ENCODE measurements at regions not wholly inside any gene's neighbourhood (a gene's known extent, or its start where the extent isn't known, plus 50 kb on each side); places are given as distances from the start of the nearest gene placed in this dataset.
"Not testable (repeated sequence)": the region's sequence is repeated elsewhere in the genome, so short reads cannot be mapped to it uniquely, and the experiment has no call there.

DNA sequence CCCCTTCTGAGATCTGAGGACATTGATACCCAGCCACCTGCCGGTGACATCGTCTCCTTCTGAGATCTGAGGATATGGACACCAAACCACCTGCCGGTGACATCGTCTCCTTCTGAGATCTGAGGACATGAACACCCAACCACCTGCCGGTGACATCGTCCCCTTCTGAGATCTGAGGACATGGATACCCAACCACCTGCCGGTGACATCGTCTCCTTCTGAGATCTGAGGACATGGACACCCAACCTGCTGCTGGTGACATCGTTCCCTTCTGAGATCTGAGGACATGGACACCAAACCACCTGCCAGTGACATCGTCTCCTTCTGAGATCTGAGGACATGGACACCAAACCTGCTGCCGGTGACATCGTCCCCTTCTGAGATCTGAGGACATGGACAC is 396.1 kb upstream of the TNRC6C start:
- not testable (repeated sequence) for DNase-seq

DNA sequence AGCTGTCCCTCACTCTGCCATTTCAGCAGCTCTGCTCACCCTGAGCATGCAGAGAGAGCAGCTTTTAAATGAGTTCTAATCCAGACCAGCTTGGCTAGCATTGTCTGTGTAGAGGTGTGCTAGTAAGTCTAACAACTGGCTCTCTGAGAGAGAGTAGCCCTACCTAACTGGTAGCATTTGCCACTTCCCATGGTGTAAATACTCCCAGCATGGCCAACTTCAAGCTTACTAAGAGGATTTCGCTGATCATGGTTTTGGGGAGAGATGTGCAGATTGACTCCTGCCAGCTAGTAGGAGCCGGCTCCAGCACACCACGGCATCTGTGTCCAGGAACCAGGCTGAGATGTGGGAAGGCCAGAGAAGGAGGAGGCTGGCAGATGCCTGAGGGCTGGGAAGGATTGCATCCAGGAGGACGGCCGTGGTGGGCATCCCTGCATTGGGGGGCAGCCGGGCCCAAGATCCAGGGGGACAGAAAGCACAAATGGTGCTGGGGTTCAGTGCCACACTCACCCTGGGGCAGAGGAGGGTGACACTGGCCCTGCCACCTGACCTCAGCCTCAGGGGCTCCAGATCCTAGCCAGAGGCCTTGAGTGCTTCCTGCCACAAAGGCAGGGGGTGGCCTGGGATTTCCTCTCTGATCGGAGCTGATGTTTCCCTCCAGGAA is 394.9 kb upstream of the TNRC6C start:
- no peak for DNase-seq

DNA sequence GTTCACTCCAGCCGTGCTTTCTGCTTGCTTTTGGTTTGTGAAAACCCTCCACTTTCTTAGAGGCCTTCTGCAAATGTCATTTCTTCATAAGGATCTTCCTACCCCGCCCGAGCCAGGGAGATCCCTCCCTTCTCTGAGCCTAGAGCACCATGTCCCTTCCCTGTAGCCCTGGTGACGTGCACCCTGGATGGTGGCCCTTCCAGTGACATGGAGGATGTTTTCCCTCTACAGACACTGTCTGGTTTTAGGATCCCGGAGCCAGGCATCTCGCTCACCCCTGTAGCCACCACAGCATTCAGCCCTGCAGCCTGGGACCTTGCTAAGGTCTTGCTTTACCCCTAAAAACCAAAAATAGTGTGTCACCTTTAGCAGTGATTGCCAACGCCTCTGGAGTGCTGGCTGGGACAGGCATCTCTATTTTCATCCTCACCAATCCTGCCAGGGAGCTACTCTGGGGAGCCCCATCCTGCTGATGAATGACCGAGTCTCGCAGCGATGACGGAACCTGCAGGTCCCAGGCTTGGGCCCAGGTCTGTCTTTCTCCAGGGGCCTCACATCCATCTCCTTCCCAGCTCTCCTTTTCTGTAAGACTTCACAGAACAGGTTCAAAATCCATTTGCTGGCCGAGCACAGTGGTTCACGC is 394.1 kb upstream of the TNRC6C start:
- no peak for DNase-seq

DNA sequence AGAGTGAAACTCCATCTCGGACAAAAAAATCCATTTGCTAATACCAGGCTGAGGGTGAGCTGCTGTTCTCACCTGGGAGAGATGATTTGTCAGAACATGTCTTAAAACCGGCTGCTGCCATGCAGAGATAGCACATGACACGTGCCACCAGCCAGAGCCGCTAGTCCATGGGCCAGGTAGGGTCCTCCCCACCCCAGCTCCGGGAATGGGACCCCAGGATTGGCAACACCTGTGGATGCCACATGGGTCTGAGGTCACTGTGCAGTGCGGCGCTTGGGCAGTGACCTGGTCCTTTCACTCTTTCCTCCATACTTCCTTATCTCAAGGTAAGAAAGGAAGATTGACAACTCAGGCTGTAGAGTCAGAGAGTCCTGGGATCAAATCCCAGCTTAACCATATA is 393.3 kb upstream of the TNRC6C start:
- no peak for DNase-seq

DNA sequence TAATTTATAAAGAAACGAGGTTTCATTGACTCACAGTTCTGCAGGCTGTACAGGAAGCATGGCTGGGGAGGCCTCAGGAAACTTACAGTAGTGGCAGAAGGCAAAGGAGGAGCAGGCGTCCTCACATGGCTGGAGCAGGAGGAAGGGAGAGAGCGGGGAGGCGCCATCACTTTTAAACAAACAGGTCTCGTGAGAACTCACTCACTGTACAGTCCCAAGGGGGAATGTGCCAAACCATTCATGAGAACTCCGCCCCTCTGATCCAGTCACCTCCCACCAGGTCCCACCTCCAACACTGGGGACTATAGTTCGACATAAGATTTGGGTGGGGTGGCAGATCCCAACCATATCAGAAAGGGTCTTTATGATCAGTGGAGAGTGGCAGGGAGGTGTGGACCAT is 392.4 kb upstream of the TNRC6C start:
- DNase-seq = no peak

DNA sequence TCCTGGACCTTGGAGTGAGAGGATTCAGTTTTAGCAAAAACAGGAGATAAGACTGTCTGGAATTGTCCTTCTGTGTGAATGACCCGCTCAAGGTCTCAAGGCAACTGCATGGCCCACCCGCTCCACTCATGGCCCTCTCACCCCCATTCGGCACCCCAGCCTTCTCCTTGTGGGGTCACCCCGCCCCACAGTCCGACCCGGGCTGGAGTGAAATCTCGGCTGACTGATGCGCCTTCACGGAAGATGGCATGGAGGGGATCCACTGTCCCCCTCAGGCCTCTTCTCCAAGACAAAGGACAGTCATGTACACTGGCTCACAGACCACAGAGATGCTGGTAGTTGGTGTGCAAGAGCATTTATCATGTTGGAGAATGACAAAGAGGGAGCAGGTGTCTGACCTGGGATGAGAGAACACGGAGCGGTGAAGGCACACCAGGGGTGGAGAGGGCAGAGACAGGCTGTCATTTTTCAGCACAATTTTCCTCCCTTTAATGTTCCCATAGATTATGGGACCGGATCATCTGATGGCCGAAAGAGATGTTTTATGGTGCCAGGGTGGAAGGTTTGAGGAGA is 391.9 kb upstream of the TNRC6C start:
- no peak for DNase-seq

DNA sequence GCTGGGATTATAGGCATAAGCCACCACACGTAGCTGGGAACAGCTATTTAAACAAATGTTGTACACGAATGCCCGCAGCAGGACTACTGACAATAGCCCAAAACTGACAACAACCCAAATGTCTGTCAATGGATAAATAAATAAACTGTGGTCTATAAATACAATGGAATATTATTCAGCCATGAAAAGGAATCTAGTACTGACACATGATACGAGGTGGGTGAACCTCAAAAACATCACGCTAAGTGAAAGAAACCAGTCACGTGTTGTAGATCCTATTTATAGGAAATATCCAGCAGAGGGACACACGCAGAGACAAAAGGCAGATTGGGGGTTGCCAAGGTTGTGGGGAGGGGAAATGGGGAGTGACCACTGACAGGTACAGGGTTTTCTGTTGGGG is 390.0 kb upstream of the TNRC6C start:
- DNase-seq = no peak

DNA sequence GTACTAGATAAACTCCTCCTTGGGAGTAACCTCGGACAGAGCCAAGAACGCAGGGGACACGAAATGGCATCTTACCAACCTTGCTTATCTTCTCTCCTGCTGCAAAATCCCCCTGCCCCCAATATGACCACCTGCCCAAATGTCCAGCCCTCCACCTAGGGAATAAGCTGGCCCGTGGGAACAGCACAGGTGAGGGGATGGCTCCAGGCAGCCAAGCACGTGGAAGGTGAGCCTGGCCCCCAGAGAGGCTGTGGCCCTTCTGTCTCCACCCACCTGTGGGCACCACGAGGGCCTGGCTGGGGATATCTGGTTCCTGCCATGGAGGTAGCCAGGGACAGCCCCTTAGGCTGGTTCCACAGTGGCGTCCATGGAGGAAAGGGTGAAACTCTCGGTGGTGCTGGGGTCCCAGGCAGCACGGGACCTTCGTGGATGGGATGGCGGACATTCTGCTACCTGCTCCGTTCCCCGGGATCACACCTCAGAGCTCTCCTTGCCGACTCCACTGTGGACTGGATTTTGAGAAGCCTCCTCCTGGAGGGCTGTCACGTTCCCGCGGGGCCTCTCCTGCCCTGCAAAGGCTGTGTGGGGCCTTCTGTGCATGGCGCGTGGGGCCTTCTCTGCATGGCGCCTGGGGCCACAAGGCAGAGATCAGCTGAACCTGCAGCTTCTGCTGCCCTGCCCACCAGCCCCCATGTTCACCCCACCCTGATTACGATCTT is 388.5 kb upstream of the TNRC6C start:
- no peak for DNase-seq

DNA sequence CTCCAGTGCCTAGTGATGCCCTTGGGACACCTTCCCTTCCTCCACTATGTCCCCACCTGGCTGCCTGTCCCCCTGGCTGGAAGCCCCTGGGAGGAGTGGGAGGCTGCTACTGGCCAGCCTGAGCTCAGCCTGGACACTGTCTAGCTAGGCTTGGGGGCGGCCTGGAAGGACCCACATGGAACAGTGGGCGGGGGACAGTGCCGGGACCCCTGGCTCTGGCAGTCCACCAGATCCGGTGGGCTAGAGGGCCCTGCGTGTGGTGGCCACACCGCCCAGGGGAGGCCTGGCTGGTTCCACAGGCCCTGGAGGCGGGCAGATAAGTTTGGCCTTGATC is 388.0 kb upstream of the TNRC6C start:
- no peak for DNase-seq

DNA sequence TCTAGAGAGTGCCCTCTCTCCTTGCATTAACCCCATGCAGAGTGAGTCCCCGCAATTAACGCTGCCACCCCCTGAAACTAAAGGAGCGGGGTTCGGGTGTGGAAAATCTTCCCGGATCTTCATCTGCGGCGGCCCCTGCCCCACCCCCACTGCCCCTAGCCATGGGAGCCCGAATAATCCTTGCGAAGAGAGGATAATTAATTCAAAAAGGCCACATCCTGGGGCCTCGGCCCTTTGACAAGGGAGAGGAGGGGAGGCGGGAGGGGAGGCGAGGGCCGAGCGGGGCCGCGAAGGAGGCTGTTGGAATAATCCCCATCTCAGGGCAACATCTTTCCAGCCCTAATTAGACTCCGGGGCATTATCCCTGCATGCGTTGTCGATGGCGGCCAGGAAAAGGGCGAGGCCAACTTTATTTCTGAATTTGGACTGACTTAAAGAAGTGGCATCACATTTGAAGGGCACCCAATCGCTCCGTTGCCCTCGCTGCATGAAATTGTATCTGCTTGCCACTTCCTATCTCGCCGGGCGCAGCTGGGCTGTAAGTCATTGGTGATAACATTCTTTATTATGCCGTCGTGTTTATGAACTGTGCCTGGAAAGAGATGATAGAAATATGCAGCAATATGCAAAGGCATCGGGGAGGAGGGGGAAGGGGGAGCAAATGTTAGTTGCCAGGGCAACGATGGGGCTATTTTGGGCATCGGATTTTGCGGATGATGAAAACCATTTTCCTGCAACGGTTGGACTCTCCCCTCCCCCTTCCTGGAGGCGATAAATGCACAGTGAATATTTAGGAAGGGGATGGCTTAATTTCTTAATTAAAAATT is 387.1 kb upstream of the TNRC6C start:
- no peak for DNase-seq

DNA sequence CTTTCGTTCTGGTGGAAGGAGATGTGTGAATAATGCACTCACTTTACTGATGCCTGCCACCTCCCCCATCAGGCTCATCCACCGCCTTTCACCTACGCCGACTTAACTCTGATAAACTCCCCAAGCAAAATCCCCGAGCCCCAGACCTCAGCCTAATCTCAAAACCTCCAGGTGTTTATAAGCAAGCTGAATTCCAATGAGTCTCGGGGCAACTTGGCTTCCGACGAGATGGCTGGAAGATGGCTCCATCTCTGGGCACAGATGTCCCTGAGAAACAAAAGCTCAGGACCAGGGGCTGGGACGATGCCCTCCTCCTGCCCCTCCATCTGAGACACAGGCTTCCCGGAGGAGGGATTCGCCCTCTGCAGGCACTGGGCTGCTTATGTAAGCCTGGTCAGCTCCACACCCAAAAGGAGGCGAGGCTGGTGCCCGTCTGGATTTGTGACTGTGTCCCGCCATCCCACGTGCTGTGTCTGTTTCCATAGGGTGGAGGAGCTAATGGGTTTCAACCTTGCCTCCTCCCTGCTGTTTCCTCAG is 386.4 kb upstream of the TNRC6C start:
- no peak for DNase-seq

DNA sequence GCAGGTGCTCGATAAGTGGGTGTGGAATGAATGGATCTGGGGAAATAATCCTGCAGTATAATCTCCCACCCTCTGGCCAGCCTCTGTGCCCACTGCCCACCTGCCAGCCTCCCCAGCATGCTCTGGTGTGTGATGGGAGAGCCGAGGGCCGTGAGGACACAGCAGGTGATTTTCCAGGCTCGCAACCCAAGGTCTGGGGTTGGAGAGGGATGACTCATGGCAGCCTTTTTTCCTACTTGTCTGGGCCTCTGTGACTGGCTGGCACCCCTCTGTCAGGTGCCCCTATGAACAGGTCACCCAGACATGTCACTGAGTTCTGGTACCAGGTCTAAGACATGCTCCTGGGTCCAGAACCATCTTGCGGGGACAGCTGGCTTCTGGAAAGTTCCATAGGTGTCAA is 385.7 kb upstream of the TNRC6C start:
- DNase-seq = no peak

DNA sequence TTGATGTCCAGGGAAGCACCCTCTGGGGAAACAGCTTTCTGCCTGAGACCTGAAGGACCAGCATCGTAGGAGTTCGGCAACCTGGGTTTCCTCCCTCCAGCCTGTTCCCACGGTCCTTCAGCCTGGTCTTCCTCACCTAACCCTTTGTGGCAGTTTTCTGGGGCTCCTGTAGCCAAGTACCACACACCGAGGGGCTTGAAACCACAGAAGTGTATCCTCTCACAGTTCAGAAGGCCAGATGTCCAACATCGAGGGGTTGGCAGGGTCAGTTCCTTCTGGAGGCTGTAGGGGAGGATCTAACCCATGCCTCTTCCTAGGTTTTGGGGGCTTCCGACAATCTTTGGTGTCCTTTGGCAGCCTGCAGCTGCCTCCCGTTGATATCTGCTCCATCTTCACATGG is 381.0 kb upstream of the TNRC6C start:
- no peak for DNase-seq

DNA sequence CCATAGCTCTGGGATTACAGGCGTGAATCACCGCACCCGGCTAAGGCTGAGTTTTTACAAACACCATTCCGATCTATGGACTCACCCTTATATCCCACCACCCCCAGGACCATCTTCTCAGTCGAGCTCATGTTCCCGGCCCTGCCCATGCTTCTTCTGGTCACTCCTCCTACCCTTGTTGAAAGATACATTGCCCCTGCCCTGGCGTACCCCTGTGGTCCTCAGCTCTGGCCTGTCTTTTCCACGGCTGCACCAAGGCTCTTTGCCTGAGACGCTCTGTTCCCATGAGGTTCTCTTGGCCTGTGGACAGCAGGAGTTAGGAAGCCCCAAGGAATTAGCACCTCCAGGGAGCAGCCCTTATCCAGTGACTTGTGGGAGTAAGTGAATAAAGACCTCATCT is 379.4 kb upstream of the TNRC6C start:
- DNase-seq = no peak

DNA sequence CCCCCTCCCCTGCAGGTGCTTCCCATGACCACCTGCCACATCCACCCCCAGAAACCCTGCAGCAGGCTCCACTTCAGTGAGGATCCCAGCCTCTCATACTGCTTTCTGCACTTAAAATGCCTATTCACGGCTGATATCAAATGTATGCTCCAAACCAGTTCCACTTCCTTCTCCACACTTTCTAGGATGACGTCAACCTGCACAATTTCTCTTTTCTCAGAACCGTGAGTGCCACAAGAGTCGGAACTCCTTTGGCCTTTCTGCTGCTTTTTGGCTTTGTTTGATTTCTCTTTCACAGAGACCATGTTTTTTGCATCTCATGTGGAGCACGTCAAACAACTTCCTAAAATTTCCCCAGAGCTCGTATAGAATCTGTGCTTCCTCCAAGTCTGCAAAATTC is 378.8 kb upstream of the TNRC6C start:
- no peak for DNase-seq

DNA sequence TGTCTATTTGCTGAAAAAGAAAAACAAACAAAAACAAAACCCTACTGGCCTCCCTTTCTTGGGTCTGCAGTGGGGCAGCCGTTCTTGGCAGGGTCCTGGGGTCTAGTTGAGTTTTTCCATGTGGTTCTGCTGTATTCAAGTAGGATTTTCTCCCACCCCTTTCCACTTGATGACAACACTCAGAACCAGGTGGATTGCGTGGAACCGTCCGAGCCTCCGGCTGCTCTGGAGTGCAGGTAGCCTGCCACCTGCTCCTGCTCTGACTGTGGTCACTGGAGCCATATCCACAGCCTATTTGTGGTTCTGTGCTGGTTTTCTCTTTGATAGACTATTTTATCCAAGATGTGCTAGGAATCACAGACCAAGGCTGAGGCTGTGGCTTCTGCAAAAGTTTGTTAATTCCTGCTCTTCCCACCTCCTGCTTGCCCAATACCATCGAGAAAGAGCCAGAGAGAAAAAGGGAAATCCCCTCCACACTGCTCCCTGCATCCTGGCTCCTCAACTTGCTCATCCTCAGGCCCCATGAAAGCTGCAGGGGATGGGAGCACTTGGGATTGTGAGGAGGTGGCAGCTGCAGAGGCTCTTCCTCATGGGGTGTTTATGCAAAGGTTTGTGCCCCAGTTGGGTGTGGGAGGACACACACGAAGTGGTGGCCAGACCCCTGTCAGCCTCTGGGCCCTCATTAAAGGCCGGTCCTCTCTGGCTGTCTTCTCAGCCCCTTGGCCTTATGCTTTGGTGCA is 377.8 kb upstream of the TNRC6C start:
- DNase-seq = no peak

DNA sequence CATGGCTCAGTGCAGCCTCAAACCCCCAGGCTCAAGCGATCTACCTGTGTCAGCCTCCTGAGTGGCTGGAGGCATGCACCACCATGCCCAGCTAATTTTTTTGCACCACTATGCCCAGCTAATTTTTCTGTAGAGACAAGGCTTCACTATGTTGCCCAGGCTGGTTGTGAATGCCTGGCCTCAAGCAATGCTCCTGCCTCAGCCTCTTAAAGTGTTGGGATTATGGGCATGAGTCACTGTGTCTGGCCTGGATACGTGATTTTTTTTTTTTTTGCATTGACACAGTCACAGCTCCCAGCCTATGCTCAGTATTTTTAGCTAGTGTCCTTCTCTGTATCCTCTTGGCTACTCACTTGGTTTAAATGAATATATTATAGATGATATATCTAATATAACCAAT is 377.0 kb upstream of the TNRC6C start:
- DNase-seq = peak; percentile 27

DNA sequence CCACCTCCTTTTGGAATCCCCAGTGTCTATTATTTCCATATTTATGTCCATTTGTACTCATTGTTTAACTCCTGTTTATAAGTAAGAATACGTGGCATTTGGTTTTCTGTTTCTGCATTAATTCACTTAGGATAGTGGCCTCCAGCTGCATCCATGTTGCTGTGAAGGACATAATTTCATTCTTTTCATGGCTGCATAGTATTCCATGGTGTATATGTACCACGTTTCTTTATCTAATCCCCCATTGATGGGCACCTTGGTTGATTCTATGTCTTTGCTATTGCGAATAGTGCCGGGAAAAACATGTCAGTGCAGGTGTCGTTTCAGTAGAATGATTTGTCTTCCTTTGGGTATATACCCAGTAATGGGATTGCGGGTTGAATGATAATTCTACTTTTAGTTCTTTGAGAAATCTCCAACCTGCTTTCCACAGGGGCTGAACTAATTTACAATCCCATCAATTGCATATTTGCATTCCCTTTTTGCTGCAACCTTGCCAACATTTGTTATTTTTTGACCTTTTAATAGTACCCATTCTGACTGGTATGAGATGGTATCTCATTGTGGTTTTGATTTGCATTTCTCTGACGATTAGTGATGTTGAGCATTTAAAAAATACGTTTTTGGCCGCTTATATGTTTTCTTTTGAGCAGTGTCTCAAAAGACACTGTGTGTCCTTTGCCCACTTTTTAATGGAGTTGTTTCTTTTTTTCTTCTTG is 373.2 kb upstream of the TNRC6C start:
- DNase-seq = no peak

DNA sequence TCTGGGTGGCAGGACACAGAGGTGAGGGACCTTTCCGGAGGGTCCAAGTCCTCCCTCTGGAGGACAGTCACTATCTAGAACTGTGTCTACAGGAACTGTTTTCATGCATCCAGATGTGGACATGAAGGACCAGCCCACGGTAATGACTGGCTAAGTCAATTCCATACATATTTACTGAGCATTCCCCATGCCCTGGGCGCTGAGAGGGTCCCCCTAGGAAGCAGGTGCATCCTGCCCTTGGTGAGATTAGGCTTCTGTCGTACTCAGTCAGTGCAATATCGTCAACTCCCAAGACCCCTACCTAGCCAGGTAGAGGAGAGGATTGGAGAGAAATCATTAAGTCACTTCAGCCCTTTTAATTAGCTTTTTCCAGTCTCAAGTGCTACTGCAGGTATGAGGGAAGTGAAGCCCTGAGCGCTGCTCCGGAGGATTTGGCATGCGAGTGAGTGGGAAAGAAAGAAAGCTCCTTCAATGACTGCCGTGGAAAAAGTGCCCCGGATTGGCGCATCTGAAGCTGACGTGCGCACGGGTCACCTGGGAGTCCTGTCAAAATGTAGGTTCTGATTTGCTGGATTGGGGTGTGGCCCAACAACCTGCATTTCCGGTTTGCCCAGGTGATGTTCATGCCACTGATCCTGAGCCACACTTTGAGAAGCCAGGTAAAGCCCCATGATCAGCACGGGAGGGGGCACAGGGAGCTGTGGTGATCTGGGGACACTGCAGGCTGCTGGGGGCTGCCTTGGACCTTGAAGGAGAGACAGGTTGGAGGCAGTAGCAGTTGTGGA is 367.4 kb upstream of the TNRC6C start:
- no peak for DNase-seq

DNA sequence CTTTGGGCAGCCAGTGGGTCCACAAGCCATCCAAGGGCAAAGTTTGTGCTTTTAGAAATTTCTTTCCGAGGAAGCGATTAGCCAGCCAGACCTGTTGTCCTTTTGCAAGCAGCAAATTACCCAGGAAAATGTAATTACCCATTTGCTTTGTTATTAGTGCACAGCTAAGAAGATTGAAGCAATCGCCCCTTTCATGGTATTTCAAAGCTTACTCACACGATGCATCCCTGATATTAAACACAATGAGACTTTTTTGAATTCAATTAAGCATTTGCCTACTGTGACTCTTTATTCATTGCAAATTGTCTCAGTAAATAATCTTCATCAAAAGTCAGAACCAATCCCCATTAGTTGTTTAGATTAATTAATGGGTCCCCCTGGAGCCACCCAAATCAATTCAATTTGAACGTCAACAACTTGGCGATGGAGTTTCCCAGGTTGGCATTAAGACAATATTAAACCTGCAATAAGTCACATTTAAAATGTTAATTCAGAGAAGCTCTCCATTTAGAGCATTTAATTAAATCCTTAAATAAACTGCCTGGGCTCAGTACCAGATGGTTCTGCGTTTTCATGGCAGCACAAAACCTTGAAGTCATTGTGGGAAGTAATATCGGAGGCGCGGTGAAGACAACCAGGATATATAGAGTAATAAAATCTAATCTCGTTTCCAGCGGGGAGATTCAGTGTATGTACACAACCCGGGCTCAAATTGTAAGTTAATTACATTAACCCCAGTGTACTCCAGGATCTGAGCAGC is 366.2 kb upstream of the TNRC6C start:
- no peak for DNase-seq

Measured in NCI-H226 (cell line).